ENCODE measurements at regions not wholly inside any gene's neighbourhood (a gene's known extent, or its start where the extent isn't known, plus 50 kb on each side); places are given as distances from the start of the nearest gene placed in this dataset.
A peak's percentile ranks its signal among the peaks of the same experiment; 100 is the strongest.

GRCh38 chr19:46911456-46911855 is 50.7 kb downstream of the ARHGAP35 start:
- DNase-seq = no peak

GRCh38 chr19:46913198-46913851 is 52.5 kb downstream of the ARHGAP35 start:
- DNase-seq = no peak

- DNase-seq = no peak
These were observed 53.1 kb downstream of the ARHGAP35 start for GRCh38 chr19:46913852-46914430.

GRCh38 chr19:46915386-46915785 is 54.6 kb downstream of the ARHGAP35 start:
- DNase-seq = no peak

GRCh38 chr19:46917002-46917401 is 56.2 kb downstream of the ARHGAP35 start:
- no peak for DNase-seq

GRCh38 chr19:46919324-46919723 is 58.5 kb downstream of the ARHGAP35 start:
- DNase-seq = no peak

- no peak for DNase-seq
These were observed 59.6 kb downstream of the ARHGAP35 start for GRCh38 chr19:46920362-46920761.

GRCh38 chr19:46921071-46921470 is 60.3 kb downstream of the ARHGAP35 start:
- DNase-seq = no peak

GRCh38 chr19:46922465-46922864 is 61.7 kb downstream of the ARHGAP35 start:
- peak in 4 of 56 donors; percentile 14 to 22 (median 17) for DNase-seq

GRCh38 chr19:46924874-46925547 is 64.2 kb downstream of the ARHGAP35 start:
- DNase-seq = peak in 5 of 56 donors; percentile 9 to 53 (median 29)

- peak in 1 of 56 donors; percentile 53 for DNase-seq
These were observed 64.8 kb downstream of the ARHGAP35 start for GRCh38 chr19:46925548-46925950.

- peak in 40 of 56 donors; percentile 7 to 78 (median 49) for DNase-seq
These were observed 65.6 kb downstream of the ARHGAP35 start for GRCh38 chr19:46926170-46927071.

GRCh38 chr19:46927106-46927505 is 66.3 kb downstream of the ARHGAP35 start:
- peak in 1 of 56 donors; percentile 19 for DNase-seq

GRCh38 chr19:46927893-46928292 is 67.1 kb downstream of the ARHGAP35 start:
- DNase-seq = no peak

- DNase-seq = no peak
These were observed 68.2 kb downstream of the ARHGAP35 start for GRCh38 chr19:46928951-46929350.

GRCh38 chr19:46931202-46931601 is 70.4 kb downstream of the ARHGAP35 start:
- DNase-seq = peak in 27 of 56 donors; percentile 11 to 61 (median 27)

- no peak for DNase-seq
These were observed 71.5 kb downstream of the ARHGAP35 start for GRCh38 chr19:46932346-46932745.

GRCh38 chr19:46935066-46935663 is 74.4 kb downstream of the ARHGAP35 start:
- DNase-seq = no peak

GRCh38 chr19:46943150-46943946 is 76.3 kb upstream of the NPAS1 start:
- no peak for DNase-seq

- no peak for DNase-seq
These were observed 75.4 kb upstream of the NPAS1 start for GRCh38 chr19:46944123-46944748.
